ENCODE measurements at regions not wholly inside any gene's neighbourhood (a gene's known extent, or its start where the extent isn't known, plus 50 kb on each side); places are given as distances from the start of the nearest gene placed in this dataset.

- Mint-ChIP-seq H3K27ac (ENCODE audit: unreplicated experiment) (no peak overlapping the region), H3K36me3 (ENCODE audit: low read depth) (no peaks in the 10 kb centered on the region), H3K9me3 (ENCODE audit: low read depth) (peaks cover 7% of the 10 kb centered on the region), H3K4me3 (ENCODE audit: unreplicated experiment) (no peak overlapping the region), H3K27me3 (ENCODE audit: low read depth) (peaks cover 1% of the 10 kb centered on the region), H3K4me1 (ENCODE audit: low read depth) (no peaks in the 10 kb centered on the region)
- DNase-seq (ENCODE audit: low spot score): no peak
- no peak for TF ChIP-seq CTCF (IDR thresholded peaks at IDR 0.05)
Observed at GRCh38 chr1:14103878-14104430, 404.0 kb downstream of the PRDM2 start.

GRCh38 chr1:14106126-14106525 lies 406.1 kb downstream of the PRDM2 start:
- no peak for DNase-seq (ENCODE audit: low spot score)
- peaks cover 1% of the 10 kb centered on the region for H3K27me3 Mint-ChIP-seq (ENCODE audit: low read depth)
- no peak overlapping the region for H3K4me3 Mint-ChIP-seq (ENCODE audit: unreplicated experiment)
- H3K9me3 Mint-ChIP-seq (ENCODE audit: low read depth): peaks cover 10% of the 10 kb centered on the region
- no peak overlapping the region for H3K27ac Mint-ChIP-seq (ENCODE audit: unreplicated experiment)
- no peaks in the 10 kb centered on the region for H3K36me3 Mint-ChIP-seq (ENCODE audit: low read depth)
- TF ChIP-seq CTCF (IDR thresholded peaks at IDR 0.05): no peak
- no peaks in the 10 kb centered on the region for H3K4me1 Mint-ChIP-seq (ENCODE audit: low read depth)

GRCh38 chr1:14106679-14107313 lies 406.8 kb downstream of the PRDM2 start:
- H3K9me3 Mint-ChIP-seq (ENCODE audit: low read depth): peaks cover 10% of the 10 kb centered on the region
- H3K36me3 Mint-ChIP-seq (ENCODE audit: low read depth): no peaks in the 10 kb centered on the region
- H3K4me1 Mint-ChIP-seq (ENCODE audit: low read depth): no peaks in the 10 kb centered on the region
- no peak for DNase-seq (ENCODE audit: low spot score)
- H3K4me3 Mint-ChIP-seq (ENCODE audit: unreplicated experiment): no peak overlapping the region
- no peaks in the 10 kb centered on the region for H3K27me3 Mint-ChIP-seq (ENCODE audit: low read depth)
- no peak overlapping the region for H3K27ac Mint-ChIP-seq (ENCODE audit: unreplicated experiment)
- no peak for TF ChIP-seq CTCF (IDR thresholded peaks at IDR 0.05)

GRCh38 chr1:14108356-14109275 lies 408.6 kb downstream of the PRDM2 start:
- Mint-ChIP-seq H3K4me1 (ENCODE audit: low read depth) (no peaks in the 10 kb centered on the region), H3K27me3 (ENCODE audit: low read depth) (no peaks in the 10 kb centered on the region), H3K9me3 (ENCODE audit: low read depth) (peaks cover 10% of the 10 kb centered on the region), H3K27ac (ENCODE audit: unreplicated experiment) (no peak overlapping the region), H3K36me3 (ENCODE audit: low read depth) (no peaks in the 10 kb centered on the region), H3K4me3 (ENCODE audit: unreplicated experiment) (no peak overlapping the region)
- no peak for TF ChIP-seq CTCF (IDR thresholded peaks at IDR 0.05)
- no peak for DNase-seq (ENCODE audit: low spot score)

GRCh38 chr1:14109276-14109635 lies 409.3 kb downstream of the PRDM2 start:
- TF ChIP-seq CTCF (IDR thresholded peaks at IDR 0.05): no peak
- no peaks in the 10 kb centered on the region for H3K36me3 Mint-ChIP-seq (ENCODE audit: low read depth)
- no peak for DNase-seq (ENCODE audit: low spot score)
- no peak overlapping the region for H3K27ac Mint-ChIP-seq (ENCODE audit: unreplicated experiment)
- no peaks in the 10 kb centered on the region for H3K27me3 Mint-ChIP-seq (ENCODE audit: low read depth)
- no peak overlapping the region for H3K4me3 Mint-ChIP-seq (ENCODE audit: unreplicated experiment)
- peaks cover 10% of the 10 kb centered on the region for H3K9me3 Mint-ChIP-seq (ENCODE audit: low read depth)
- no peaks in the 10 kb centered on the region for H3K4me1 Mint-ChIP-seq (ENCODE audit: low read depth)

All from chondrocyte (in vitro differentiated cells).